SK-N-SH treated with all-trans-retinoic acid at 6 μM for 48 hours (cell line): ENCODE measurements at regions not wholly inside any gene's neighbourhood (a gene's known extent, or its start where the extent isn't known, plus 50 kb on each side); places are given as distances from the start of the nearest gene placed in this dataset.

Experiments used
- ATAC-seq: fragments of 200-7000 bp; cut with Tn5 transposase; 3 replicates; pipeline ENCODE4 v1.9.1; 2020; ENCODE audit warnings: mild to moderate bottlenecking, moderate library complexity
- ARNTL ChIP-seq: fragments of 450-650 bp; formaldehyde crosslinking; IDR thresholded peaks from 2 replicates; pipeline ENCODE4 v1.5.0; 2020; ENCODE audit warnings: low read depth, mild to moderate bottlenecking, moderate library complexity, borderline replicate concordance
- BACH2 ChIP-seq: fragments of 250-450 bp; sonication (Bioruptor Pico); IDR thresholded peaks from 2 replicates; pipeline ENCODE4 v1.9.0; 2021; ENCODE audit warnings: mild to moderate bottlenecking, borderline replicate concordance
- CSDC2 ChIP-seq: fragments of 250-450 bp; sonication (Bioruptor Pico); IDR thresholded peaks from 2 replicates; pipeline ENCODE4 v1.5.0; 2020; ENCODE audit warnings: mild to moderate bottlenecking, moderate library complexity
- GLIS3 ChIP-seq: fragments of 250-450 bp; sonication (Bioruptor Pico); IDR thresholded peaks from 2 replicates; pipeline ENCODE4 v1.5.0; 2020; ENCODE audit warnings: mild to moderate bottlenecking, moderate library complexity
- OSR1 ChIP-seq: fragments of 250-450 bp; sonication (Bioruptor Pico); IDR thresholded peaks from 2 replicates; pipeline ENCODE4 v1.8.0; 2022; ENCODE audit warnings: moderate library complexity, mild to moderate bottlenecking, inconsistent platforms
- PPARA ChIP-seq: fragments of 250-450 bp; sonication (Bioruptor Pico); IDR thresholded peaks from 2 replicates; pipeline ENCODE4 v1.5.0; 2020; ENCODE audit warnings: mild to moderate bottlenecking, borderline replicate concordance
- RARB ChIP-seq: fragments of 250-450 bp; sonication (Bioruptor Pico); IDR thresholded peaks from 2 replicates; pipeline ENCODE4 v1.8.0; 2021; ENCODE audit warnings: mild to moderate bottlenecking, moderate library complexity
- SNAI2 ChIP-seq: fragments of 250-450 bp; sonication (Bioruptor Pico); IDR thresholded peaks from 2 replicates; pipeline ENCODE4 v1.5.0; 2020; ENCODE audit warnings: mild to moderate bottlenecking, moderate library complexity
- TCF4 ChIP-seq: fragments of 250-450 bp; sonication (Bioruptor Pico); IDR thresholded peaks from 2 replicates; pipeline ENCODE4 v1.8.0; 2021; ENCODE audit warnings: mild to moderate bottlenecking, moderate library complexity, borderline replicate concordance
- TOX ChIP-seq: fragments of 250-450 bp; sonication (Bioruptor Pico); IDR thresholded peaks from 2 replicates; pipeline ENCODE4 v1.8.0; 2021; ENCODE audit warnings: mild to moderate bottlenecking, moderate library complexity, borderline replicate concordance
- ZC3H10 ChIP-seq: fragments of 250-450 bp; sonication (Bioruptor Pico); IDR thresholded peaks from 2 replicates; pipeline ENCODE4 v1.5.1; 2021; ENCODE audit warnings: mild to moderate bottlenecking, moderate library complexity
- ZFP3 ChIP-seq: fragments of 250-450 bp; sonication (Bioruptor Pico); IDR thresholded peaks from 2 replicates; pipeline ENCODE4 v1.5.0; 2020; ENCODE audit warnings: mild to moderate bottlenecking, moderate library complexity
- ZFP30 ChIP-seq: fragments of 450-650 bp; formaldehyde crosslinking; IDR thresholded peaks from 2 replicates; pipeline ENCODE4 v1.5.0; 2022; ENCODE audit warnings: mild to moderate bottlenecking, moderate library complexity
- ZNF565 ChIP-seq: fragments of 450-650 bp; formaldehyde crosslinking; conservative IDR thresholded peaks from 2 replicates; pipeline ENCODE4 v1.5.0; 2020; ENCODE audit warnings: low read depth, mild to moderate bottlenecking, moderate library complexity
- ZNF70 ChIP-seq: fragments of 450-650 bp; formaldehyde crosslinking; IDR thresholded peaks from 2 replicates; pipeline ENCODE4 v1.5.0; 2020; ENCODE audit warnings: mild to moderate bottlenecking, moderate library complexity
- ZNF8 ChIP-seq: fragments of 450-650 bp; formaldehyde crosslinking; IDR thresholded peaks from 2 replicates; pipeline ENCODE4 v1.5.0; 2020; ENCODE audit warnings: mild to moderate bottlenecking, moderate library complexity
- TF ChIP-seq, protein P1 (sequence below): fragments of 250-450 bp; sonication (Bioruptor Pico); IDR thresholded peaks from 2 replicates; pipeline ENCODE4 v1.5.0; 2020; ENCODE audit warnings: mild to moderate bottlenecking, moderate library complexity
- TF ChIP-seq, protein P2 (sequence below): fragments of 250-450 bp; sonication (Bioruptor Pico); IDR thresholded peaks from 2 replicates; pipeline ENCODE4 v1.5.1; 2020; ENCODE audit warnings: low read depth, mild to moderate bottlenecking, moderate library complexity
- TF ChIP-seq, protein P3 (sequence below): fragments of 250-450 bp; sonication (Bioruptor Pico); IDR thresholded peaks from 2 replicates; pipeline ENCODE4 v1.8.0; 2020; ENCODE audit warnings: mild to moderate bottlenecking, moderate library complexity, borderline replicate concordance
- TF ChIP-seq, protein P4 (sequence below): fragments of 250-450 bp; sonication (Bioruptor Pico); IDR thresholded peaks from 2 replicates; pipeline ENCODE4 v1.5.1; 2021; ENCODE audit warnings: mild to moderate bottlenecking, moderate library complexity

DNA sequence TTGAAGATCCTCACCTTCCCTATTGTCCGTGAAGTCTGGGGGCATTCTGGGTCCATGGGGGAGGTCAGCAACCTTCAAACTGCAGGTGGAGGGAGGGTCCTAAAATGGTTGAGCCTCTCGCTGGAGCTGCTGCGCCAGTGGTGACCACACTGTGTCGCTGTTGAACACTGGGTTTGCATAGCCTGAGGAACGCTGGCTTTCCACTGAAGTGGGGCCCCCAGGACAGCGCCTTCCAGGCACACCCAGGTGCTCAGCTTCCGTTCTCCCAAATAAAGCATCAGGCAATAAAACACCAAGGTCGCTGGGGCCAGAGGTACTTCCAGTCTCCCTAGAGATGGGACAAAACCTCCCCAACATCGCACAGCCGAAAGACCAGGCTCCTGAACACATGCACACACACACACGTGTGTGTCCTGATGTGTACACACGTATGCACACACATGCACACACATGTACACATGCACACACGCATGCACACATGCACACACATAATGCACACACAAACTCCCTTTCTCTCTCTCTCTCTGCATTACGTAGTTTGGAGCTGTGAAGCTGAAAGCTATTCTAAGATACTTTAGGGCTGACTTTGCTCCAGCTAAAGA lies 120.6 kb downstream of the IRF8 start:
- TF ChIP-seq, protein P1, sequence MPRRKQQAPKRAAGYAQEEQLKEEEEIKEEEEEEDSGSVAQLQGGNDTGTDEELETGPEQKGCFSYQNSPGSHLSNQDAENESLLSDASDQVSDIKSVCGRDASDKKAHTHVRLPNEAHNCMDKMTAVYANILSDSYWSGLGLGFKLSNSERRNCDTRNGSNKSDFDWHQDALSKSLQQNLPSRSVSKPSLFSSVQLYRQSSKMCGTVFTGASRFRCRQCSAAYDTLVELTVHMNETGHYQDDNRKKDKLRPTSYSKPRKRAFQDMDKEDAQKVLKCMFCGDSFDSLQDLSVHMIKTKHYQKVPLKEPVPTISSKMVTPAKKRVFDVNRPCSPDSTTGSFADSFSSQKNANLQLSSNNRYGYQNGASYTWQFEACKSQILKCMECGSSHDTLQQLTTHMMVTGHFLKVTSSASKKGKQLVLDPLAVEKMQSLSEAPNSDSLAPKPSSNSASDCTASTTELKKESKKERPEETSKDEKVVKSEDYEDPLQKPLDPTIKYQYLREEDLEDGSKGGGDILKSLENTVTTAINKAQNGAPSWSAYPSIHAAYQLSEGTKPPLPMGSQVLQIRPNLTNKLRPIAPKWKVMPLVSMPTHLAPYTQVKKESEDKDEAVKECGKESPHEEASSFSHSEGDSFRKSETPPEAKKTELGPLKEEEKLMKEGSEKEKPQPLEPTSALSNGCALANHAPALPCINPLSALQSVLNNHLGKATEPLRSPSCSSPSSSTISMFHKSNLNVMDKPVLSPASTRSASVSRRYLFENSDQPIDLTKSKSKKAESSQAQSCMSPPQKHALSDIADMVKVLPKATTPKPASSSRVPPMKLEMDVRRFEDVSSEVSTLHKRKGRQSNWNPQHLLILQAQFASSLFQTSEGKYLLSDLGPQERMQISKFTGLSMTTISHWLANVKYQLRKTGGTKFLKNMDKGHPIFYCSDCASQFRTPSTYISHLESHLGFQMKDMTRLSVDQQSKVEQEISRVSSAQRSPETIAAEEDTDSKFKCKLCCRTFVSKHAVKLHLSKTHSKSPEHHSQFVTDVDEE (CRISPR knock-in tag): no peak
- TF ChIP-seq ZNF8 (CRISPR knock-in tag): no peak
- TF ChIP-seq, protein P2, sequence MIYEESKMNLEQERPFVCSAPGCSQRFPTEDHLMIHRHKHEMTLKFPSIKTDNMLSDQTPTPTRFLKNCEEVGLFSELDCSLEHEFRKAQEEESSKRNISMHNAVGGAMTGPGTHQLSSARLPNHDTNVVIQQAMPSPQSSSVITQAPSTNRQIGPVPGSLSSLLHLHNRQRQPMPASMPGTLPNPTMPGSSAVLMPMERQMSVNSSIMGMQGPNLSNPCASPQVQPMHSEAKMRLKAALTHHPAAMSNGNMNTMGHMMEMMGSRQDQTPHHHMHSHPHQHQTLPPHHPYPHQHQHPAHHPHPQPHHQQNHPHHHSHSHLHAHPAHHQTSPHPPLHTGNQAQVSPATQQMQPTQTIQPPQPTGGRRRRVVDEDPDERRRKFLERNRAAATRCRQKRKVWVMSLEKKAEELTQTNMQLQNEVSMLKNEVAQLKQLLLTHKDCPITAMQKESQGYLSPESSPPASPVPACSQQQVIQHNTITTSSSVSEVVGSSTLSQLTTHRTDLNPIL (CRISPR knock-in tag): no peak
- no peak for TF ChIP-seq PPARA (CRISPR knock-in tag)
- no peak for TF ChIP-seq TOX (CRISPR knock-in tag)
- no peak for TF ChIP-seq CSDC2 (CRISPR knock-in tag)
- no peak for TF ChIP-seq SNAI2 (CRISPR knock-in tag)
- TF ChIP-seq RARB (CRISPR knock-in tag): no peak
- ATAC-seq: no peak

DNA sequence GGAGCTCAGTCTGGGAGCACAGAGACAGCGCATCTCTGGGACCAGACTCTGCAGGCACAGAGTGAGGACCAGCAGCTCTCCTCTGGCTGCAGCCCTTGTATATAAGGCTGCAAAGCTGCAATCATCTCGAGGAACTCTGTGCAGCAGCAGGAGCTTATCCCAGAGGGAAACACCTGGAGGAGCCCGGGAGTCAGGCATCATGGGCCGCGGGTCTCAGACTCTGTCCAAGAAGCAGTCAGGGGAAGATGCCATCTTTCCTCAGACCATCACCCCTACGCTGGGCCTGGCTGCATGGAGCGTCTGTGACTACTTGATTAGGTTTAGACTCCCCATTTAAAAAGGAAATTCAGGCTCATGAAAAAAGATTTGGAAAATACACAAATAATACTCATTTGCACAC lies 122.0 kb downstream of the IRF8 start:
- ATAC-seq: no peak
- no peak for TF ChIP-seq TOX (CRISPR knock-in tag)
- no peak for TF ChIP-seq ZFP3 (CRISPR knock-in tag)
- TF ChIP-seq TCF4 (CRISPR knock-in tag): no peak
- no peak for TF ChIP-seq ZFP30
- no peak for TF ChIP-seq SNAI2 (CRISPR knock-in tag)
- no peak for TF ChIP-seq ZNF70 (CRISPR knock-in tag)
- TF ChIP-seq, protein P3, sequence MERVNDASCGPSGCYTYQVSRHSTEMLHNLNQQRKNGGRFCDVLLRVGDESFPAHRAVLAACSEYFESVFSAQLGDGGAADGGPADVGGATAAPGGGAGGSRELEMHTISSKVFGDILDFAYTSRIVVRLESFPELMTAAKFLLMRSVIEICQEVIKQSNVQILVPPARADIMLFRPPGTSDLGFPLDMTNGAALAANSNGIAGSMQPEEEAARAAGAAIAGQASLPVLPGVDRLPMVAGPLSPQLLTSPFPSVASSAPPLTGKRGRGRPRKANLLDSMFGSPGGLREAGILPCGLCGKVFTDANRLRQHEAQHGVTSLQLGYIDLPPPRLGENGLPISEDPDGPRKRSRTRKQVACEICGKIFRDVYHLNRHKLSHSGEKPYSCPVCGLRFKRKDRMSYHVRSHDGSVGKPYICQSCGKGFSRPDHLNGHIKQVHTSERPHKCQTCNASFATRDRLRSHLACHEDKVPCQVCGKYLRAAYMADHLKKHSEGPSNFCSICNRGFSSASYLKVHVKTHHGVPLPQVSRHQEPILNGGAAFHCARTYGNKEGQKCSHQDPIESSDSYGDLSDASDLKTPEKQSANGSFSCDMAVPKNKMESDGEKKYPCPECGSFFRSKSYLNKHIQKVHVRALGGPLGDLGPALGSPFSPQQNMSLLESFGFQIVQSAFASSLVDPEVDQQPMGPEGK (CRISPR knock-in tag): no peak
- TF ChIP-seq GLIS3: no peak
- no peak for TF ChIP-seq RARB (CRISPR knock-in tag)
- no peak for TF ChIP-seq ARNTL
- no peak for TF ChIP-seq ZNF8 (CRISPR knock-in tag)
- TF ChIP-seq BACH2 (CRISPR knock-in tag): no peak

DNA sequence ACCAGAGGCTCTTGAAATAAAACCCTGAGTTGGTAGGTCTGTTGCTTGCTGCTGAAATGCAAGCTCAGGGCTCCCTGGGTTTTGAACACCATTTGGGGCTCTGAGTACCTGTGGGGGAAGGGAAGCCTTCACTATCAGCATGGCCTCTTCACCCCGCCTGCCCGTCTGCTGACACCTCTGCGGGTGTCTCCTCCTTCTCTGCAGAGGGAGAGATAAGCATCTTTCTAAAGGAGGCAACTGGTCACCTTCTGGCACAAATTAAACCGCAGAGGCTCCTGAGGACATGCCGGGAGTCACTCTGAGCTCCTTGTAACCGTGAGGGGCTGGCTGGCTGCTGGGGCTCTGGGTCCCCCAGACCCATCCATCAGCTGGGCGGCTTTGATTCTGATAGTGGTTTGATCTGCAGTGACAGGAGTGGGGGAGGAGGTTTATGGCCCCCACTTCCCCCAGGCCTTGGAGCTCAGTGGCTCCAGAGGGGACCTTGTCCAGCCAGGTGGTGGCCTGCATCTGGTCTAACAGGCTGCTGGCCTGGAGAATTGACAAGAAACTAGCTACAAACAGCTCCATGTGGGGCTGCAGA lies 123.5 kb downstream of the IRF8 start:
- TF ChIP-seq, protein P1 (CRISPR knock-in tag): no peak
- no peak for TF ChIP-seq ZNF565 (CRISPR knock-in tag)
- TF ChIP-seq GLIS3: no peak
- no peak for TF ChIP-seq BACH2 (CRISPR knock-in tag)
- TF ChIP-seq, protein P4, sequence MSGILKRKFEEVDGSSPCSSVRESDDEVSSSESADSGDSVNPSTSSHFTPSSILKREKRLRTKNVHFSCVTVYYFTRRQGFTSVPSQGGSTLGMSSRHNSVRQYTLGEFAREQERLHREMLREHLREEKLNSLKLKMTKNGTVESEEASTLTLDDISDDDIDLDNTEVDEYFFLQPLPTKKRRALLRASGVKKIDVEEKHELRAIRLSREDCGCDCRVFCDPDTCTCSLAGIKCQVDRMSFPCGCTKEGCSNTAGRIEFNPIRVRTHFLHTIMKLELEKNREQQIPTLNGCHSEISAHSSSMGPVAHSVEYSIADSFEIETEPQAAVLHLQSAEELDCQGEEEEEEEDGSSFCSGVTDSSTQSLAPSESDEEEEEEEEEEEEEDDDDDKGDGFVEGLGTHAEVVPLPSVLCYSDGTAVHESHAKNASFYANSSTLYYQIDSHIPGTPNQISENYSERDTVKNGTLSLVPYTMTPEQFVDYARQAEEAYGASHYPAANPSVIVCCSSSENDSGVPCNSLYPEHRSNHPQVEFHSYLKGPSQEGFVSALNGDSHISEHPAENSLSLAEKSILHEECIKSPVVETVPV (CRISPR knock-in tag): no peak
- TF ChIP-seq CSDC2 (CRISPR knock-in tag): no peak
- TF ChIP-seq OSR1: no peak
- no peak for TF ChIP-seq ZFP3 (CRISPR knock-in tag)
- no peak for TF ChIP-seq ZC3H10
- no peak for TF ChIP-seq ZNF8 (CRISPR knock-in tag)
- ATAC-seq: no peak
